Fibroblast of skin of back (primary cell): ENCODE measurements at regions not wholly inside any gene's neighbourhood (a gene's known extent, or its start where the extent isn't known, plus 50 kb on each side); places are given as distances from the start of the nearest gene placed in this dataset.
"Not testable (repeated sequence)": the region's sequence is repeated elsewhere in the genome, so short reads cannot be mapped to it uniquely, and the experiment has no call there.

ENCODE experiments used
- DNase-seq: peaks from one replicate; pipeline ENCODE4 v3.0.0-alpha.2; 2013

DNA sequence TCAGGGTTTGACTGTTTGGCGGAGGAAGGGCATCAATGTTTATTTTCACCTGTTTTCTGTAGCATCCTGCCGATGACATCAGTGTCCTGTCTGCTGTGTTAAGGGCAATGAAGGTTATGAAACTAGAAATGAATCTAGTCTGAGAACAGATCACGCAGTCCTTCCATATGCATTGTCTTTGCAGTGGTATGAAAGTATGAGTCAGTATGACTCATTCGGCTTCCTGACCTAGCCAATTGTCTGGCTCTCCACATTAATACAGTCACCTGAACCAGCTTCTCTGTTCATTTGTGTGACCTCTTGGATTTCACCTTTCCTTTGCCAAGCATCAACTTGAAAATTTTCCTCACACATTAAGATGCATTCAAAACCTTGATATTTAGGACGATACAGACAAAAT lies 353.8 kb downstream of the RND3 start:
- peak; percentile 91 for DNase-seq

DNA sequence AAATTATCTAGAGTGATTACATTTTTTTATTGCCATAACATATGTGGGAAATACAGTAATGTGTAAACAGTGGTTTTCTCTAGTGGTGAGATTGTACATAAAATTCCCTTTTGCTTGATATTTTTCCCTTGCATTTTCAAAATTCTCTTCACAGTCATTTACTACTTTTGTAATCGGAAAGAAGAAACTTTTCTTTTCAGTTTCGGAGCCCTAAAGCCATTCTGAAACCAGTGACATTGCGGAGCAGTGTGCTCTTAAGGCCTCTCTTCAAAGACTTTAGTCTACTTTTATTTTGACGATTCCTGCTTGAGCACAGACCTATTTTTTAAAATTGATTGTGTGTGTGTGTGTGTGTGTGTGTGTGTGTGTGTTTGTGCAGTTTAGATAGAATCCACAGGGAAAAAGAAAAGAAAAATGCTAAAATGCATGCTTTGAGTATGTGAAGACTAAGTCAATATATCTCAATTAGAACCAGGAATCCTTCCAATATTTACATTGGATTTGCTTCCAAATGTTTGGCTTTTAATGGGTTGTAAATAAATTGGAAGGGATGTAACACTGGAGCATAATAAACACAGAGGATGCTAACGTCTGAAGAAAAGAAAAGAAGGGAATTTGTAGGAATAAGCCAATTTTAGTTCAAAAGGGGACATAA lies 357.4 kb downstream of the RND3 start:
- DNase-seq = no peak

GRCh38 chr2:150127995-150128394 lies 359.5 kb downstream of the RND3 start:
- peak; percentile 70 for DNase-seq

DNA sequence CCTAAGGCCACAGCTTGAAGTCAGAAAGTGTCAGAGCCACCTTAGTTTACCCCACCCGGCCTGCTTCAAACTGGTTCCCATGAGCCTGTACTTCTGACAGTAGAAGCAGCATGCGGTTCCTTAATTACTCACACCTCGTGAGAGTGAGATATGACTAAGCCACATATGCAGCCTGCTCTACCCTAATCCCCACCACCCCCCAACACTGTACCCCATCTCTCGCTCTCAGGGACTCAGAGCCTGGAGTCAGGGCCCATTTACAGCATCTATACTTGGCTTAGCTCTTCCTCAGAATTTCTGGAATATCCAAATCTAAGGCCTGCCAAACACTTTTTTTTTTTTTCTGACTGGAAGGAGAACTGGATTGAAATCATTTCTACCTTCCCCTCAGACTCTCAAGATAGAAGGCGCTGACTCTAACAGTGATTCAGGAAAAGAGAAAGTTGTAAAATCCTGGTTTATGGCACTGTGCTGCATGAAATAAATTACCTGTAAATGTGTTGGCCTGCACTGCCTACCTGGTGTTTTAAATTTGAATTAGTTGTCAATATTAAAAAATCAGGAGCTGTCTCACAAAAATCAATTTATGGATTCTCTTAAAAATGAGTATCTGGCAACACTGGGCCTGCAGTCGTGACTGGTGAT lies 360.0 kb downstream of the RND3 start:
- no peak for DNase-seq

DNA sequence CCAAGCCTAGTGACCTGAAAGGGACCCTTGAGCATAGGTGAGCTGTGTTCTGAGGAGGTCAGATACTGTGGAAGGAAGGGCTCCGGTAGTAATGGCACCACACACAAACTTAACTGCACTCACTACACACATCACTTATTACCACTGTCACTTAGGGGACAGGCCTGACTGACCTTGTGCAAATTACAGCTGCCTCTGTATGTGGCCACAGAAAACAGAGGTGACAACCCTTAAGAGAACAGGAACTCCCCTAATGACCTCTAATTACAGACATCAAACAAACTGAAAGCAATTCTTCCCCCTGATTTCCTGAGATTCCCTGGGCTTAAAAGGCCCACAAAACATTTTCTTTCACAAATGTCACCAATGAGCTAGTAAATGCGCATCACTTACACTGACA lies 360.6 kb downstream of the RND3 start:
- DNase-seq = no peak

GRCh38 chr2:150126143-150126740 lies 361.2 kb downstream of the RND3 start:
- no peak for DNase-seq

DNA sequence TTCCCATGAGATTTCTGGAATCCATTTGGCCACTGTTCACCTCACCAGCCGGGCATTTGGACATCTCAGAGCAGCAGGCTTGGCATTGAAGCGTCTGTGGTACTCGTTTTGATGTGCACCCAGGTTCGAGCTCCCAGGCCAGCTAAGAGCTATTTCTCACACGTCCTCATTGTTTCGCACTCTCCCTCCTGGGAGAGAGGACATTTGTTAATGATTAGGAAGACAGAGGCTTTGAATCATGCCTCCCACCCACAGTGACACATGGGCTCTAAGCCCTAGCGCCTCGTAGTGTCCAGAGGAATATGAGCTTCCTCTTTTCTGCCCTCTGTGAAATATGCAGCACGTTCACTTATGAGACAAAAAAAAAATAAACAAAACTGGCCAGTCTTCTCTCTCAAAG lies 361.8 kb downstream of the RND3 start:
- peak; percentile 93 for DNase-seq

DNA sequence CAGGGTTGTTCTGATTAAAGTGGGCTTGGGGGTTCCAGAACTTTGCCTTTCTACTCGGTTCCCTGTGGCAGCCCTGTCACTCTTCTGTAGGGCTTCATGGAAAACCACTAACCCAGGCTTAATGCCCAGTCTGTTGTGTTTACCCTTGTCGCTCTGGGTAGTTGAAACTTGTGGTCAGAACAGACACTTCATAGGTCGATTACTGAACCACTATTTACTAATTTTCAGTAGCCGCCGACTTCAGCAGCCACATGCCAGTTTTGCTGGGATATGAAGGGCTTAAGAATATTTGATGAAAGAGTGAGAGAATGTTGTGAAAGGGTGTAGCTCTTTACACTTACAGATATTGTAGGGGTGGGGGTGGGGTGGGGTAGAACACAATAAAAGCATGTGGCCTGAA lies 362.3 kb downstream of the RND3 start:
- no peak for DNase-seq

- no peak for DNase-seq
These were observed 362.7 kb downstream of the RND3 start for GRCh38 chr2:150124739-150125138.

GRCh38 chr2:150122871-150123613 lies 364.4 kb downstream of the RND3 start:
- peak; percentile 79 for DNase-seq

DNA sequence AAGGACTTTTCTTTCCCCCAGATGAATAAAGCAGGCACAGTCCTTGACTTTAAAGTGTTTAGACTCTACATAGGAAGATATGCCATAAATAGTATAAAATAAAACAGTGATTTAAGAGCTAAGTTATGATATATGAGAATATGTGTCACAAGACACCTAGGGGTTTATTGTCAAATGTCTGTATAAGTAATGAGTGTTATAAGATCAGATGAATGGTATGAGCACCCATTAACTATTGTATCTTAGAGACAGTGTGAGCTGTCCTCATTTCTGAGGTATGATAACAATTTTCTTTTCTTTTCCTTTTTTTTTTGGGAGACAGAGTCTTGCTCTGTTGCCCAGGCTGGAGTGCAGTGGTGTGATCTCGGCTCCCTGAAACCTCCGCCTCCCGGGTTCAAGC lies 365.3 kb downstream of the RND3 start:
- peak; percentile 57 for DNase-seq

GRCh38 chr2:150120326-150120955 lies 367.0 kb downstream of the RND3 start:
- DNase-seq = no peak

- DNase-seq = no peak
These were observed 367.6 kb downstream of the RND3 start for GRCh38 chr2:150119819-150120218.

DNA sequence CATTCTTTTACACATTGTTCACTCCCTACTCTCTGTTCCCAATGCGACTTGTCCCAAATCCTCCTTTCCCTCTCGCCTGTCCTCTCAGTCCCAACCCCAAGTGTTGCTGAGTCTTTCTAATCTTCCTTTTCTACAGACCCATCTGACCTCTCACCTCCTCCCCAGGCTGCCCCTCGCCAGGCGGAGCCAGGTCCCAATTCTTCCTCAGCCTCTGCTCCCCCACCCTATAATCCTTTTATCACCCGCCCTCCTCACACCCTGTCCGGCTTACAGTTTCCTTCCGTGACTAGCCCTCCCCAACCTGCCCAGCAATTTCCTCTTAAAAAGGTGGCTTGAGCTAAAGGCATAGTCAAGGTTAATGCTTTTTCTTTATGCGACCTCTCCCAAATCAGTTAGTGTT lies 373.4 kb downstream of the RND3 start:
- not testable (repeated sequence) for DNase-seq

DNA sequence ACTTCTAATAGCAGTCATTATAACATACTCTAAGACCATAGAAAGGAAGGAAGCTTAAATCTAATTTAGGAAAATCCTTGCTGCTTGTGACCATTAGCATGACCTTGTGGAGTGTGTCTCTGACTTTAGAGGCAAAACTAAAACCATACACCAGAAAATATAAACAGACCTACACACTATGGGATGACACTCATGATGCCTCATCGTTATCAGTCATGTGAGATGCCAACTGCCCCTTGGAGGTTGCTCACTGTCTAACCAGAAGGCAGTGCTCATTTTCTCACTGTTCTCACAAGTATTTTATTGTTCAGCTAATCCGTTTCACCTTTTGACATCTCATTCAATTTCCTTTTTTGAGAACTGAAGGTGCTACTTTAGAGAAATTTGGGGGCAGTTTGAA lies 376.9 kb downstream of the RND3 start:
- DNase-seq = no peak

- no peak for DNase-seq
These were observed 377.6 kb downstream of the RND3 start for GRCh38 chr2:150109912-150110311.

- no peak for DNase-seq
These were observed 378.4 kb downstream of the RND3 start for GRCh38 chr2:150109028-150109427.

GRCh38 chr2:150107816-150108215 lies 379.7 kb downstream of the RND3 start:
- no peak for DNase-seq

GRCh38 chr2:150107170-150107569 lies 380.3 kb downstream of the RND3 start:
- DNase-seq = no peak

DNA sequence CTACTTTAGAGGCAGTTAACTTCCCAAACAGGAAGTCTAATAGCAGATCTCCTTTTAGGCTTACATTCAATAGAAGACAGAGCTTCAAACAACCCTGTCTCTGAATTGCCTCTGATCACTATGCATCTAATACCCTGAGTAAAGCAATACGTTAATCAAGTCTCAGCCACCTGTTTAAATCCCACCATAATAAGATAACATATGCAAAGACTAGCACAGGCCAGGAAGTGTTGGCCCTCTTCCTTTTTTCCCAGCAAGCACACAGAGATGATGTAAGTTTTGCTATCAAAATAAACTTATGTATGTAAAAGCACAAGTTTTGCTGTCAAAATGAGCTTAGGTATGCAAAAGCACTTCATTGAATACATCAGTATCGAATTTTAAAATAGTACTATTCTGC lies 385.5 kb downstream of the RND3 start:
- DNase-seq = no peak

- no peak for DNase-seq
These were observed 386.6 kb downstream of the RND3 start for GRCh38 chr2:150100834-150101233.

DNA sequence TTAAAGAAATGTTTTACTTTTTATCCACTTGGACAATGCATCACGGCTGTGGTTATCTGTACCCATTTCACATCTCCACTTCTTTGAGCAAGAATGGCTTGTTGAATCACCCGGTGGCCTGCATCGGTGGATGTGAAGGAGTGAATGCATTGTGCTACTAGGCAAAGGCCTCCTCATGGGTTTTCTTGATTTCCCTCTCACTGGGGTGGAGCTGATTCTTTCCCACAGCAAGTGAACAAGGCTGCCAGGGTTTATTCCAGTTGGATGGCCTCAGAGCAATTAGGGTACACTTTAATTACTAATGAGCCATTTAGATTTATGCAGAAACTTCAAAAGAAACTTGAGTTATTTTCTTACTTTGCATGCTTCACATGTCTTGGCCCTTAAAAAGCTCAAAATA lies 387.1 kb downstream of the RND3 start:
- no peak for DNase-seq

GRCh38 chr2:150099805-150100204 lies 387.7 kb downstream of the RND3 start:
- no peak for DNase-seq
